ENCODE measurements at regions not wholly inside any gene's neighbourhood (a gene's known extent, or its start where the extent isn't known, plus 50 kb on each side); places are given as distances from the start of the nearest gene placed in this dataset.

DNA sequence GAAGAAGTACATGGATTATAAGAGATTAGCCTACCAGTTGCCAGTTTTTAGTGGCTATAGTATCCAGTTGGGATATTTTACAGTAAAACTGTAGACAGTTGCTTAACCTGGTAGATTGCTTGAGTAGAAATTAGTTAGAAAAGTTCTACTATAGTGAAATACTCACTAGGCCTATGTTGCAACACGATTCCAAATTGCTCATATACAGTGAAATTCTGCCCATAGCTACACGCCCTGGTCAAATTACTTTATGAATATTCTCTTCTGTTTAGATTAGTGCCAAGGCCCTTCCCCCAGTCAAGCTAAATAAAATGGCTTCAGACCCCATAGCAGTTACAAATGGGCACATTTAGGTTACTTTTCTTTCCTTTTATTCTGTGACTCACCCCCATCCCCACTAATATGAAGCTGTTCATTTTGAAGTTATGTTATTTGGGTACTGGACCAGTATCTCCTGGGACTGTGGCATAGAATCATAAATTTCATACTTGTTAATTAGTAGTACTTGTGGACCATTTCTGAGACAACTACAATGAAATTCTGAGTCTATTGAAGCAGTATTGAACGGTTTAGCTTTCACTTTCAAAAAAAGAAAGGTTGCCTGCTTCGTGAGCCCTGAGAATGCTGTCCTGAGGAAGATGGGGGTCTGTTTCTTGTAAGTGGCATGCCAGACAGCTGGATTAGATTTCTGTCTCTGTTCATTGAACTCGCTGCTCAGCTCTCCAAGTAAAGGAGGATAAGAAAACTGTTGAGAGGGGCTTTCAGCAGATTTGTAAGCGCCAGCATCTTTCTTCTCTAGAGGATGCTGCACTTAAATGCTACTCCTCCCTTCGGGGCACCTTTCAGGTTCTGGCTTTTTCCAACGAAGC is 65.8 kb upstream of the CFAP20DC start:
- Histone ChIP-seq H3K27me3 (ENCODE audit: control insufficient read depth, insufficient read depth, low read length) (no peaks in the 10 kb centered on the region), H3K9me3 (ENCODE audit: control insufficient read depth, insufficient read depth, low read length) (no peaks in the 10 kb centered on the region), H3K9ac (ENCODE audit: low read depth, low read length) (no peak overlapping the region), H3K36me3 (ENCODE audit: control insufficient read depth, insufficient read depth, low read length) (no peaks in the 10 kb centered on the region), H3K4me3 (ENCODE audit: low read depth, low read length) (no peak overlapping the region), H3K27ac (ENCODE audit: low read depth, low read length) (no peak overlapping the region), H3K4me1 (ENCODE audit: control insufficient read depth, insufficient read depth, low read length) (no peaks in the 10 kb centered on the region)

DNA sequence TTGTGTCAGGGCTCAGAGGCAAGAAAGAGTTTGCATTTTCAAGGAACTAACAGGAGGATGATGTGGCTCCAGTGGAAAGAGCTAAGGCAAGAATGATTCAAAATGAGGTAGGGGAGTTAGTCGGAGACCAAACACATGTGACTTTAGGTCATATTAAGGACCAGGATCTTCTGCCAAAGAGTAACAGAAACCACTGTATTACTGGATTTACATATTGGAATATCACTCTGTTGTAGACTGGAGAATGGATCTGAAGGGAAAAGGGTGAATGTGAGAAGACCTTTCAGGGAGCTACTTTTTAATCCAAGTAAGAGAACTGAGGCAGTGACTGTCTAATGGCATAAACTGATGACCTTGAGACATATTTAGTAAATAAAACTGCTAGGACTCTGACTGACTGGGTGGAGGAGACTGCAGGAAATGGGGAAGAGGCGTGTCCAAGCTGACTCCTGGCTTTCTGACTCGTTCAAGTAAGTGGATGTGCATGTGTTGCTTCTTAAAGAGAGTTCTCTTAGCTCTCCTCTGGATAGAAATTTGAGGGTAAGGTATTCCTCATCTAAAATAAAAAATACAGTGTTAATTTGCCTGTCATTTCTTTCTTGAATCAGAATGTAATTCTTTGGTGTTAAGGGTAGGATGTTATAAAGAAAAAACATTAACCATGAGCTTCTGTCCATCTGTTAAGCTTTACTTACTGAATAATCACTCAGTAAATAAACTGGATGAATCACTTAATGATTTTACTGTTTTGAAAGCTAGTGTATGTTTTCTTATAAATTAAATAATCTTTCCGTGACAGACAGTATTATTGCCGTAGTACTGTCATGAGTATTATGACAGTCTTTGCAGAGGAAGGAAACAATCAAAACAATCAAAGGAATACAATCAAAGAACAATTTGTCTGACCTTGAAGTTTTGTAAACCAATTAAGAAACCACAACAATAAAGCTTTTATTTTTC is 58.3 kb upstream of the CFAP20DC start:
- no peak overlapping the region for H3K4me3 ChIP-seq (ENCODE audit: low read depth, low read length)
- no peaks in the 10 kb centered on the region for H3K36me3 ChIP-seq (ENCODE audit: control insufficient read depth, insufficient read depth, low read length)
- H3K27me3 ChIP-seq (ENCODE audit: control insufficient read depth, insufficient read depth, low read length) = no peaks in the 10 kb centered on the region
- no peaks in the 10 kb centered on the region for H3K9me3 ChIP-seq (ENCODE audit: control insufficient read depth, insufficient read depth, low read length)
- H3K27ac ChIP-seq (ENCODE audit: low read depth, low read length) = no peak overlapping the region
- peaks cover 9% of the 10 kb centered on the region for H3K4me1 ChIP-seq (ENCODE audit: control insufficient read depth, insufficient read depth, low read length)
- H3K9ac ChIP-seq (ENCODE audit: low read depth, low read length) = no peak overlapping the region

DNA sequence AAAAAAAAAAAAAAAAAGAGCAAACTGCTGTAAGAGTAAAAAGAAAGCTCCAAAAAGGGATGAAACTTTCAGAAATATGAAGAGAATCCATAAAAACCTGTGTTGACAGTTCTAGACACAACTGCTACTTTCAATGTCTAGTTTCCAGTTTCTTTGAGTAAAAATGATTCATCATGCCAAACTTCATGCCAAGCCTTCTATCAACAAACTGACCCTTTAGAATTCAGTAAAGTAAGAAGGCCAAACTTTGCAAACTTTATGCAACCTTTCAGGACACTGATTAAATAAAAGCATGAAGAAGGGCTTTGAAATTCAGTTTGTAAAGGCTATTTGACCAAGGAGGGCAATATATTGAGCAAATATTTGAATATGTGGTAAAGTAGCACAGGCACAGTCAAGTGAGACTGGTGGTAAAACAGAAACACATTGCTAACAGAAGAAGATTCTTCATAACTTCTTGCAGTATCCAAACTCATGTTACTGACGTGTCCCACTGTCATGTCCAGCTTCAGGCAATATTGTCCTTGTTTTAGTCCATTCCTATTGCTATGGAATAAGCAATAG is 56.3 kb upstream of the CFAP20DC start:
- Histone ChIP-seq H3K27me3 (ENCODE audit: control insufficient read depth, insufficient read depth, low read length) (no peaks in the 10 kb centered on the region), H3K9ac (ENCODE audit: low read depth, low read length) (no peak overlapping the region), H3K9me3 (ENCODE audit: control insufficient read depth, insufficient read depth, low read length) (no peaks in the 10 kb centered on the region), H3K4me1 (ENCODE audit: control insufficient read depth, insufficient read depth, low read length) (peaks cover 9% of the 10 kb centered on the region), H3K36me3 (ENCODE audit: control insufficient read depth, insufficient read depth, low read length) (no peaks in the 10 kb centered on the region), H3K27ac (ENCODE audit: low read depth, low read length) (no peak overlapping the region), H3K4me3 (ENCODE audit: low read depth, low read length) (no peak overlapping the region)

GRCh38 chr3:59103552-59103951 is 53.7 kb upstream of the CFAP20DC start:
- peaks cover 9% of the 10 kb centered on the region for H3K4me1 ChIP-seq (ENCODE audit: control insufficient read depth, insufficient read depth, low read length)
- no peaks in the 10 kb centered on the region for H3K9me3 ChIP-seq (ENCODE audit: control insufficient read depth, insufficient read depth, low read length)
- H3K27ac ChIP-seq (ENCODE audit: low read depth, low read length) = no peak overlapping the region

DNA sequence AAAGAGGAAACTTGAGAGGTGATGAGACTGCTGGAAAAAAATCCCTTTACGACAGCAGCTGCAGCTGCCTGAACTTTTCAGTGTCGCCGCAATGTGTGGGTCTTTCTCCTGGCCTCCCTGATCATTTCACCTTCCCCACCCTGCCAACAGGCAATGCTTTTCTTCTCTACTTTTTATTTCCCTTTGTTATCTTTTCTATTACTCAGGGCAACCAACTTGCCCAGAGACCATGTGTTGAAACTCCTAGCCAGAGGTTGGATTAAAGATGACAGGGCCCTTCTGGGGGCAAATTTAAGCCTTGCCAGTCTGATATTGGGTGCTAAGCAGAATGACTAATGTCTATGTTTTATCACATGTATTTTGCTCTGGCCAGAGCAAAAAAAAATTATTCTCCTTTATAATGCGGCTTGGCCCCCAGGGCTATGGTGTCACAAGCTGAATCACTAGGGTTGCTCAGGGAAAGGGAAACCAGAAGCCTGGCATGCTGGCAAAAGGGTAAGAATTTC is 51.5 kb upstream of the CFAP20DC start:
- no peak overlapping the region for H3K27ac ChIP-seq (ENCODE audit: low read depth, low read length)
- 0 out of 2 replicates have a peak, but pooled peaks cover 3% of the 10 kb centered on the region for H3K27me3 ChIP-seq (ENCODE audit: control insufficient read depth, insufficient read depth, low read length)
- no peak overlapping the region for H3K9ac ChIP-seq (ENCODE audit: low read depth, low read length)

More at GRCh38 chr3:59103552-59103951, 53.7 kb upstream of the CFAP20DC start:
- H3K4me3 ChIP-seq (ENCODE audit: low read depth, low read length) = no peak overlapping the region
- H3K9ac ChIP-seq (ENCODE audit: low read depth, low read length) = no peak overlapping the region
- H3K27me3 ChIP-seq (ENCODE audit: control insufficient read depth, insufficient read depth, low read length) = 0 out of 2 replicates have a peak, but pooled peaks cover 3% of the 10 kb centered on the region
- no peaks in the 10 kb centered on the region for H3K36me3 ChIP-seq (ENCODE audit: control insufficient read depth, insufficient read depth, low read length)

More for the DNA sequence above, 51.5 kb upstream of the CFAP20DC start:
- Histone ChIP-seq H3K9me3 (ENCODE audit: control insufficient read depth, insufficient read depth, low read length) (no peaks in the 10 kb centered on the region), H3K4me3 (ENCODE audit: low read depth, low read length) (no peak overlapping the region), H3K4me1 (ENCODE audit: control insufficient read depth, insufficient read depth, low read length) (peaks cover 4% of the 10 kb centered on the region), H3K36me3 (ENCODE audit: control insufficient read depth, insufficient read depth, low read length) (no peaks in the 10 kb centered on the region)

All from HUES48 (cell line).